ENCODE measurements at regions not wholly inside any gene's neighbourhood (a gene's known extent, or its start where the extent isn't known, plus 50 kb on each side); places are given as distances from the start of the nearest gene placed in this dataset.

DNA sequence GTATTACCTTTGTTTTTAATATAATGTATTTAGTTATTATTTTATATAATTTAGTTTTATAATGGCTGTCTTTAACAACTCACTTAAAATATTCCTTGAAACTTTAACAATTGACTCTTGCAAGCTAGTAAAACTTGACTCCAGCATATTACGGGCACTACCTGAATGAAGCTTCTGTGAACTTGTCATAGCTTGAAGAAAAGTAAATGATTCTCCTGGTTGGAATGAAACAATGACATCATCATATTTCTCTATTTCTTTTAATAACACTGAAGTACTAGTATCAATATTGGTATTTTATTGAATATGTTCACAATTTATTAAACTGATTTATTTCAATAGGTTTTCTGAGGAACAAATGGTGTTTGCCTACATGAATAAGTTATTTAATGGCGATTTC lies 128.4 kb upstream of the PHF14 start:
- Histone ChIP-seq H3K9ac (ENCODE audit: low read length) (no peak overlapping the region), H3K4me3 (ENCODE audit: low read length) (no peak overlapping the region), H3K79me2 (ENCODE audit: low read length) (no peaks in the 10 kb centered on the region), H3K4me1 (ENCODE audit: low read length) (no peaks in the 10 kb centered on the region), H3K27me3 (ENCODE audit: low read depth, low read length) (no peaks in the 10 kb centered on the region), H3K9me3 (ENCODE audit: insufficient read depth, low read length) (no peaks in the 10 kb centered on the region), H4K20me1 (ENCODE audit: insufficient read depth, low read length) (no peaks in the 10 kb centered on the region), H3K27ac (ENCODE audit: low read length) (no peak overlapping the region), H2AFZ (ENCODE audit: low read depth, low read length) (no peak overlapping the region), H3K4me2 (ENCODE audit: low read length) (no peak overlapping the region), H3K36me3 (replicated peaks; ENCODE audit: low read depth, low read length) (no peaks in the 10 kb centered on the region)
- TF ChIP-seq, protein P1, sequence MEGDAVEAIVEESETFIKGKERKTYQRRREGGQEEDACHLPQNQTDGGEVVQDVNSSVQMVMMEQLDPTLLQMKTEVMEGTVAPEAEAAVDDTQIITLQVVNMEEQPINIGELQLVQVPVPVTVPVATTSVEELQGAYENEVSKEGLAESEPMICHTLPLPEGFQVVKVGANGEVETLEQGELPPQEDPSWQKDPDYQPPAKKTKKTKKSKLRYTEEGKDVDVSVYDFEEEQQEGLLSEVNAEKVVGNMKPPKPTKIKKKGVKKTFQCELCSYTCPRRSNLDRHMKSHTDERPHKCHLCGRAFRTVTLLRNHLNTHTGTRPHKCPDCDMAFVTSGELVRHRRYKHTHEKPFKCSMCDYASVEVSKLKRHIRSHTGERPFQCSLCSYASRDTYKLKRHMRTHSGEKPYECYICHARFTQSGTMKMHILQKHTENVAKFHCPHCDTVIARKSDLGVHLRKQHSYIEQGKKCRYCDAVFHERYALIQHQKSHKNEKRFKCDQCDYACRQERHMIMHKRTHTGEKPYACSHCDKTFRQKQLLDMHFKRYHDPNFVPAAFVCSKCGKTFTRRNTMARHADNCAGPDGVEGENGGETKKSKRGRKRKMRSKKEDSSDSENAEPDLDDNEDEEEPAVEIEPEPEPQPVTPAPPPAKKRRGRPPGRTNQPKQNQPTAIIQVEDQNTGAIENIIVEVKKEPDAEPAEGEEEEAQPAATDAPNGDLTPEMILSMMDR (IDR thresholded peaks at IDR 0.05; ENCODE audit: low read depth, low read length) = no peak
- no peak for TF ChIP-seq EZH2phosphoT487 (IDR thresholded peaks at IDR 0.05; ENCODE audit: low read depth)

GRCh38 chr7:10855583-10855982 lies 118.1 kb upstream of the PHF14 start:
- Histone ChIP-seq H2AFZ (ENCODE audit: low read depth, low read length) (no peak overlapping the region), H3K4me3 (ENCODE audit: low read length) (no peak overlapping the region), H3K9me3 (ENCODE audit: insufficient read depth, low read length) (no peaks in the 10 kb centered on the region), H3K4me2 (ENCODE audit: low read length) (no peak overlapping the region), H3K4me1 (ENCODE audit: low read length) (no peaks in the 10 kb centered on the region), H3K27me3 (ENCODE audit: low read depth, low read length) (no peaks in the 10 kb centered on the region), H4K20me1 (ENCODE audit: insufficient read depth, low read length) (no peaks in the 10 kb centered on the region), H3K9ac (ENCODE audit: low read length) (no peak overlapping the region), H3K27ac (ENCODE audit: low read length) (no peak overlapping the region), H3K36me3 (replicated peaks; ENCODE audit: low read depth, low read length) (no peaks in the 10 kb centered on the region), H3K79me2 (ENCODE audit: low read length) (no peaks in the 10 kb centered on the region)
- no peak for TF ChIP-seq EZH2phosphoT487 (IDR thresholded peaks at IDR 0.05; ENCODE audit: low read depth)
- TF ChIP-seq, protein P1 (IDR thresholded peaks at IDR 0.05; ENCODE audit: low read depth, low read length) = no peak

DNA sequence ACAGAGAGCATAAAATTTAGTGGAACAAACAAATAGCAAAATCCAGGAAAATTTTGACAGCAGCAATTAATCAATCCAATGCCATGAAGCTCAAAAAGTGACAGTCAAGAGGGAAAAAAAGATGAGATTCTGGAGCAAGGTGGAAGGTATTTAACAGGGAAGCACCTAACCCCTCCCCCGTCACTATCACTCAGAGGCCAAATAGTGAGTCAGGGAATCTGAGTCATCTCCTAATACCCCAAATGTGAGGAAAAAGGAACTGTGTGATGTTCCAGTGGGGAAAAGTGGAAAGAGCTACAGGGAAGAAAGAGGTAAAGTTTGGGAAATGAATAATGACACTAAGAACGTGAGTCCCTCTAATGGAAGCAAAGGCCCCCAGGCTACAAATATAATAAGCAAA lies 113.2 kb upstream of the PHF14 start:
- no peaks in the 10 kb centered on the region for H3K27me3 ChIP-seq (ENCODE audit: low read depth, low read length)
- TF ChIP-seq, protein P1 (IDR thresholded peaks at IDR 0.05; ENCODE audit: low read depth, low read length) = no peak
- no peak for TF ChIP-seq EZH2phosphoT487 (IDR thresholded peaks at IDR 0.05; ENCODE audit: low read depth)

DNA sequence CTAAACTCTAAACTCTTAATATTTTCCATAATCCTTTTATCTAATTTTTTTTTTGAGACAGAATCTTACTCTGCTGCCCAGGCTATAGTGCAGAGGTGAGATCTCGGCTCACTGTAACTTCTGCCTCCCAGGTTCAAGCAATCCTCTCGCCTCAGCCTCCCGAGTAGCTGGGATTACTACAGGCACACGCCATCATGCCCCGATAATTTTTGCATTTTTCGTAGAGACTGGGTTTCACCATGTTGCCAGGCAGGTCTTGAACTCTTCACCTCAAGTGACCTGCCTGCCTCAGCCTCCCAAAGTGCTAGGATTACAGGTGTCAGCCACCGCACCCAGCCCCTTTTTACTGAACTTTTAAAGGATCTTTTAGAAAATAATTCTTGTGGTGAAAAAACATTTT lies 110.2 kb upstream of the PHF14 start:
- Histone ChIP-seq H3K9ac (ENCODE audit: low read length) (no peak overlapping the region), H3K4me2 (ENCODE audit: low read length) (no peak overlapping the region), H3K4me3 (ENCODE audit: low read length) (no peak overlapping the region), H3K79me2 (ENCODE audit: low read length) (no peaks in the 10 kb centered on the region), H3K4me1 (ENCODE audit: low read length) (no peaks in the 10 kb centered on the region), H4K20me1 (ENCODE audit: insufficient read depth, low read length) (no peaks in the 10 kb centered on the region), H3K9me3 (ENCODE audit: insufficient read depth, low read length) (no peaks in the 10 kb centered on the region), H3K36me3 (replicated peaks; ENCODE audit: low read depth, low read length) (no peaks in the 10 kb centered on the region), H3K27me3 (ENCODE audit: low read depth, low read length) (no peaks in the 10 kb centered on the region), H2AFZ (ENCODE audit: low read depth, low read length) (no peak overlapping the region), H3K27ac (ENCODE audit: low read length) (no peak overlapping the region)
- no peak for TF ChIP-seq EZH2phosphoT487 (IDR thresholded peaks at IDR 0.05; ENCODE audit: low read depth)
- TF ChIP-seq, protein P1 (IDR thresholded peaks at IDR 0.05; ENCODE audit: low read depth, low read length) = no peak

More for the DNA sequence above, 113.2 kb upstream of the PHF14 start:
- Histone ChIP-seq H3K27ac (ENCODE audit: low read length) (no peak overlapping the region), H3K4me2 (ENCODE audit: low read length) (no peak overlapping the region), H4K20me1 (ENCODE audit: insufficient read depth, low read length) (no peaks in the 10 kb centered on the region), H3K9ac (ENCODE audit: low read length) (no peak overlapping the region), H2AFZ (ENCODE audit: low read depth, low read length) (no peak overlapping the region), H3K4me3 (ENCODE audit: low read length) (no peak overlapping the region), H3K79me2 (ENCODE audit: low read length) (no peaks in the 10 kb centered on the region), H3K9me3 (ENCODE audit: insufficient read depth, low read length) (no peaks in the 10 kb centered on the region), H3K36me3 (replicated peaks; ENCODE audit: low read depth, low read length) (no peaks in the 10 kb centered on the region), H3K4me1 (ENCODE audit: low read length) (no peaks in the 10 kb centered on the region)

Measured in OCI-LY3 (cell line).